GM18868 (cell line): ENCODE measurements at regions not wholly inside any gene's neighbourhood (a gene's known extent, or its start where the extent isn't known, plus 50 kb on each side); places are given as distances from the start of the nearest gene placed in this dataset.

ENCODE experiments used
- ATAC-seq: cut with Tn5 transposase; IDR thresholded peaks from one replicate; pipeline ENCODE4 v1.9.1; 2021; ENCODE audit warnings: mild to moderate bottlenecking, moderate library complexity; ENCODE audit not compliant: unreplicated experiment

GRCh38 chr10:131480066-131480465 is 168.5 kb upstream of the TCERG1L start:
- ATAC-seq: no peak

GRCh38 chr10:131480861-131481260 is 169.3 kb upstream of the TCERG1L start:
- ATAC-seq: no peak

- ATAC-seq: no peak
Measured at GRCh38 chr10:131485732-131486131, 174.2 kb upstream of the TCERG1L start.

- no peak for ATAC-seq
Measured at GRCh38 chr10:131487822-131488221, 176.3 kb upstream of the TCERG1L start.

GRCh38 chr10:131490991-131491594 is 179.6 kb upstream of the TCERG1L start:
- ATAC-seq: no peak

- no peak for ATAC-seq
Measured at GRCh38 chr10:131492211-131492857, 180.8 kb upstream of the TCERG1L start.

GRCh38 chr10:131493432-131493831 is 181.9 kb upstream of the TCERG1L start:
- no peak for ATAC-seq

GRCh38 chr10:131494451-131494850 is 182.9 kb upstream of the TCERG1L start:
- ATAC-seq: no peak

GRCh38 chr10:131495224-131495623 is 183.7 kb upstream of the TCERG1L start:
- ATAC-seq: no peak

GRCh38 chr10:131495892-131496291 is 184.4 kb upstream of the TCERG1L start:
- ATAC-seq: no peak

GRCh38 chr10:131496351-131497052 is 185.0 kb upstream of the TCERG1L start:
- ATAC-seq: no peak

- ATAC-seq: no peak
Measured at GRCh38 chr10:131499566-131499965, 188.0 kb upstream of the TCERG1L start.

- ATAC-seq: no peak
Measured at GRCh38 chr10:131500181-131500580, 188.7 kb upstream of the TCERG1L start.

GRCh38 chr10:131500892-131501291 is 189.4 kb upstream of the TCERG1L start:
- no peak for ATAC-seq

- ATAC-seq: no peak
Measured at GRCh38 chr10:131503992-131504391, 192.5 kb upstream of the TCERG1L start.

- ATAC-seq: no peak
Measured at GRCh38 chr10:131511391-131511790, 199.9 kb upstream of the TCERG1L start.

GRCh38 chr10:131512852-131513251 is 201.3 kb upstream of the TCERG1L start:
- no peak for ATAC-seq

- no peak for ATAC-seq
Measured at GRCh38 chr10:131513445-131513844, 201.9 kb upstream of the TCERG1L start.

- no peak for ATAC-seq
Measured at GRCh38 chr10:131513901-131514300, 202.4 kb upstream of the TCERG1L start.

- no peak for ATAC-seq
Measured at GRCh38 chr10:131514454-131514853, 202.9 kb upstream of the TCERG1L start.

GRCh38 chr10:131516285-131516684 is 204.8 kb upstream of the TCERG1L start:
- no peak for ATAC-seq

GRCh38 chr10:131517781-131518180 is 206.3 kb upstream of the TCERG1L start:
- no peak for ATAC-seq
